Suprapubic skin (tissue), 4 donors: ENCODE measurements at regions not wholly inside any gene's neighbourhood (a gene's known extent, or its start where the extent isn't known, plus 50 kb on each side); places are given as distances from the start of the nearest gene placed in this dataset.

ENCODE experiments used
- DNase-seq, 2 donors: peaks; one replicate each; pipeline ENCODE4 v3.0.0-alpha.2; 2019; ENCODE audit warnings: low spot score in 2 of 2
- H3K27ac ChIP-seq: fragments of 200-600 bp; sonication (generic); one replicate; pipeline ENCODE4 v1.5.1; 2019
- H3K27me3 ChIP-seq: fragments of 200-600 bp; sonication (generic); one replicate; pipeline ENCODE4 v1.5.1; 2019
- H3K36me3 ChIP-seq: fragments of 200-600 bp; sonication (generic); one replicate; pipeline ENCODE4 v1.5.1; 2019
- H3K4me1 ChIP-seq: fragments of 200-600 bp; sonication (generic); one replicate; pipeline ENCODE4 v1.5.1; 2019
- H3K4me3 ChIP-seq: fragments of 200-600 bp; sonication (generic); one replicate; pipeline ENCODE4 v1.5.1; 2019; ENCODE audit warnings: mild to moderate bottlenecking
- H3K9me3 ChIP-seq: fragments of 200-600 bp; sonication (generic); one replicate; pipeline ENCODE4 v1.5.1; 2019
- EP300 ChIP-seq: sonication (generic); formaldehyde crosslinking; IDR thresholded peaks from one replicate; pipeline ENCODE4 v1.6.1; 2017; ENCODE audit warnings: antibody characterized with exemption
- POLR2A ChIP-seq, 2 donors: fragments of 450-650 bp; IDR thresholded peaks; one replicate each; pipeline ENCODE4 v1.6.1; 2017; ENCODE audit warnings: antibody characterized with exemption in 2 of 2, mild to moderate bottlenecking in 2 of 2, moderate library complexity in 2 of 2
- POLR2AphosphoS5 ChIP-seq, 3 donors: sonication (generic); formaldehyde crosslinking; IDR thresholded peaks; one replicate each; pipeline ENCODE4 v1.6.1; 2017; ENCODE audit warnings: antibody characterized with exemption in 3 of 3
- WGBS: methylation state at CpG from one replicate; pipeline ENCODE4 v1.1.5; 2018; 5-methylcytosine and 5-hydroxymethylcytosine counted together
- TF ChIP-seq, protein P1 (sequence below), 2 donors: fragments of 200-600 bp in 1 of 2; fragments of 450-650 bp in 1 of 2; sonication (generic) in 1 of 2; IDR thresholded peaks; one replicate each; pipeline ENCODE4 v1.5.1; 2016 to 2019; ENCODE audit warnings: antibody characterized with exemption in 2 of 2, mild to moderate bottlenecking in 1 of 2, moderate library complexity in 1 of 2

GRCh38 chr13:21823949-21824348 lies 153.1 kb downstream of the FGF9 start:
- H3K4me1 ChIP-seq = no peaks in the 10 kb centered on the region
- TF ChIP-seq POLR2A (IDR thresholded peaks at IDR 0.05) = no peak
- TF ChIP-seq, protein P1, sequence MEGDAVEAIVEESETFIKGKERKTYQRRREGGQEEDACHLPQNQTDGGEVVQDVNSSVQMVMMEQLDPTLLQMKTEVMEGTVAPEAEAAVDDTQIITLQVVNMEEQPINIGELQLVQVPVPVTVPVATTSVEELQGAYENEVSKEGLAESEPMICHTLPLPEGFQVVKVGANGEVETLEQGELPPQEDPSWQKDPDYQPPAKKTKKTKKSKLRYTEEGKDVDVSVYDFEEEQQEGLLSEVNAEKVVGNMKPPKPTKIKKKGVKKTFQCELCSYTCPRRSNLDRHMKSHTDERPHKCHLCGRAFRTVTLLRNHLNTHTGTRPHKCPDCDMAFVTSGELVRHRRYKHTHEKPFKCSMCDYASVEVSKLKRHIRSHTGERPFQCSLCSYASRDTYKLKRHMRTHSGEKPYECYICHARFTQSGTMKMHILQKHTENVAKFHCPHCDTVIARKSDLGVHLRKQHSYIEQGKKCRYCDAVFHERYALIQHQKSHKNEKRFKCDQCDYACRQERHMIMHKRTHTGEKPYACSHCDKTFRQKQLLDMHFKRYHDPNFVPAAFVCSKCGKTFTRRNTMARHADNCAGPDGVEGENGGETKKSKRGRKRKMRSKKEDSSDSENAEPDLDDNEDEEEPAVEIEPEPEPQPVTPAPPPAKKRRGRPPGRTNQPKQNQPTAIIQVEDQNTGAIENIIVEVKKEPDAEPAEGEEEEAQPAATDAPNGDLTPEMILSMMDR (IDR thresholded peaks at IDR 0.05) = no peak
- TF ChIP-seq POLR2AphosphoS5 (IDR thresholded peaks at IDR 0.05) = no peak
- no peak for TF ChIP-seq EP300
- no peak for DNase-seq

DNA sequence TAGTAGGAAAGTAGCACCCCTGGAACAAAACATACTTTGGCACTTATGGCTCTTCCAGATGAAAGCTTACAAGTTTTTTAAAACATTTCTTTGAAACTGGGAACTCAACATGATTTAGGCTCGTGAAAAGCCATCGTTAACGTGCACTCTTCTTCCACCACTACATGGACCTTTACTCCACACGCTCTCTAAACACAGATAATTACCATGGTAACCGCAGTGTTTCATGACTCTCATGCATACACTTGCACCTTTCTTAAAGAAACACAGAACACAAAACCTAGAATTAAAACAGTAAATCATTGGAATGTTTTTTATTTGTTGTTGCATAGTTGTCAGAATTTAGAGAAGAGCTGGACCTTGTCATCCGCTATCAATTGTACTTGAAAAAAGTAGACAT lies 154.3 kb downstream of the FGF9 start:
- no peak for DNase-seq

More at GRCh38 chr13:21823949-21824348, 153.1 kb downstream of the FGF9 start:
- Histone ChIP-seq H3K27me3 (no peaks in the 10 kb centered on the region), H3K4me3 (no peak overlapping the region), H3K36me3 (no peaks in the 10 kb centered on the region), H3K9me3 (no peaks in the 10 kb centered on the region), H3K27ac (no peak overlapping the region)
- 65% methylated on average over 1 of the region's 1 CpG for whole genome bisulfite sequencing

DNA sequence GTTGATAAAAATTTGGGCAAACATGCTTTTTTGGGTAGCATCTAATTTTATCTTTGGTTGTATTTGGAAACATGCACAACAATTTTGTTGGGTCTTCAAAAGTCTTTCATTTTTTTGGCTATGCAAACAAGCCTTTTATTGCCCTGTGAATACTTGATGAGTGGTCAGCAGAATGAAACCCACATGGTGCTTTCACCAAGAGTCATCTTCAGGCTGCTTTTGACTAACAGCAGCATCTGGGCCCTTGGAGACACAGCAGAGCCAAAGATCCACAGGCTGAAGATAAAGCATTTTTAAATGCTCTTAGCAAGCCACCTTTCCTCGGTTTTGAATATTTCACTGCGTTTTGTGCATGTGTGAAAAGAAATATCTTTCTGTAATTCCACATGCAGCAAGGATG lies 154.9 kb downstream of the FGF9 start:
- WGBS = 51% methylated on average over 2 of the region's 2 CpGs
- no peak overlapping the region for H3K27ac ChIP-seq
- no peaks in the 10 kb centered on the region for H3K9me3 ChIP-seq
- DNase-seq = no peak
- H3K27me3 ChIP-seq = no peaks in the 10 kb centered on the region
- no peaks in the 10 kb centered on the region for H3K4me1 ChIP-seq
- no peak for TF ChIP-seq POLR2A (IDR thresholded peaks at IDR 0.05)
- no peak for TF ChIP-seq EP300
- TF ChIP-seq, protein P1 (IDR thresholded peaks at IDR 0.05) = no peak
- TF ChIP-seq POLR2AphosphoS5 (IDR thresholded peaks at IDR 0.05) = no peak
- H3K4me3 ChIP-seq = no peak overlapping the region
- no peaks in the 10 kb centered on the region for H3K36me3 ChIP-seq

More for the DNA sequence above, 154.3 kb downstream of the FGF9 start:
- no peak overlapping the region for H3K27ac ChIP-seq
- WGBS = 68% methylated on average over 6 of the region's 6 CpGs
- H3K9me3 ChIP-seq = no peaks in the 10 kb centered on the region
- H3K4me1 ChIP-seq = no peaks in the 10 kb centered on the region
- H3K36me3 ChIP-seq = no peaks in the 10 kb centered on the region
- H3K27me3 ChIP-seq = no peaks in the 10 kb centered on the region
- no peak overlapping the region for H3K4me3 ChIP-seq
- TF ChIP-seq POLR2A (IDR thresholded peaks at IDR 0.05) = no peak

GRCh38 chr13:21826214-21827015 lies 155.5 kb downstream of the FGF9 start:
- no peaks in the 10 kb centered on the region for H3K27me3 ChIP-seq
- WGBS = 51% methylated on average over 3 of the region's 3 CpGs
- H3K36me3 ChIP-seq = no peaks in the 10 kb centered on the region
- H3K4me1 ChIP-seq = no peaks in the 10 kb centered on the region
- no peak overlapping the region for H3K4me3 ChIP-seq
- H3K9me3 ChIP-seq = no peaks in the 10 kb centered on the region
- DNase-seq = no peak
- H3K27ac ChIP-seq = no peak overlapping the region
- TF ChIP-seq POLR2AphosphoS5 (IDR thresholded peaks at IDR 0.05) (no peak), POLR2A (IDR thresholded peaks at IDR 0.05) (no peak), EP300 (no peak)
- TF ChIP-seq, protein P1 (IDR thresholded peaks at IDR 0.05) = no peak

- no peak for TF ChIP-seq POLR2AphosphoS5 (IDR thresholded peaks at IDR 0.05)
- no peak for TF ChIP-seq POLR2A (IDR thresholded peaks at IDR 0.05)
- TF ChIP-seq EP300 = no peak
- DNase-seq = no peak
These were observed 160.9 kb downstream of the FGF9 start for GRCh38 chr13:21831654-21832324.

DNA sequence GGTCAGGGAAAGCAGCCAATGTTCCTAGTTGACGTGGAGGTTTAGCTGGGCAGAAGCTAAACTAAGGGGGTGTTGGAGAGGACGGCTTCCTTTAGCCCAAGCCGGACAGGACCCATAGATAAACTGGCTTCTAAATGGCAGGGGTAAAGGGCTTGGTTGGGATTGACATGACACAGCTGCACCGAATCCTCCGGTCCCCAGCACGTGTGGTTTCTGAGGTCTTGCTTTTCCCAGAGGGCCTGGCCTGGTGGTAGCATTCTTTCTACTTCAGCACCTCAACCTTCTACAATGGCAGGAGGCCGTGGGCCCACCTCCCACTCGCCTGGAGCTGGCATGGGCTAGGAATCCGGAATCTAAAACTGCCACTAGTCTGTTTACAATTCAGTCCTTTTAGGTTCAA lies 163.0 kb downstream of the FGF9 start:
- H3K4me3 ChIP-seq = no peak overlapping the region
- 51% methylated on average over 8 of the region's 9 CpGs for WGBS
- TF ChIP-seq POLR2A (IDR thresholded peaks at IDR 0.05) (no peak), EP300 (no peak), POLR2AphosphoS5 (IDR thresholded peaks at IDR 0.05) (no peak)
- TF ChIP-seq, protein P1 (IDR thresholded peaks at IDR 0.05) = no peak
- H3K27me3 ChIP-seq = no peaks in the 10 kb centered on the region
- H3K9me3 ChIP-seq = no peaks in the 10 kb centered on the region
- no peaks in the 10 kb centered on the region for H3K4me1 ChIP-seq
- H3K36me3 ChIP-seq = no peaks in the 10 kb centered on the region
- no peak for DNase-seq
- H3K27ac ChIP-seq = no peak overlapping the region

More at GRCh38 chr13:21831654-21832324, 160.9 kb downstream of the FGF9 start:
- Histone ChIP-seq H3K27me3 (no peaks in the 10 kb centered on the region), H3K4me1 (no peaks in the 10 kb centered on the region), H3K9me3 (no peaks in the 10 kb centered on the region), H3K36me3 (no peaks in the 10 kb centered on the region), H3K4me3 (no peak overlapping the region), H3K27ac (no peak overlapping the region)
- WGBS = 83% methylated on average over 13 of the region's 13 CpGs
